Testis (tissue), 2 donors: ENCODE measurements at regions not wholly inside any gene's neighbourhood (a gene's known extent, or its start where the extent isn't known, plus 50 kb on each side); places are given as distances from the start of the nearest gene placed in this dataset.
"Not testable (repeated sequence)": the region's sequence is repeated elsewhere in the genome, so short reads cannot be mapped to it uniquely, and the experiment has no call there.

Source experiments
- DNase-seq: peaks from one replicate; pipeline ENCODE4 v3.0.0-alpha.2; 2019
- H3K27ac ChIP-seq, 2 donors: fragments of 200-600 bp; sonication (generic); one replicate each; pipeline ENCODE4 v1.5.1; 2019
- H3K27me3 ChIP-seq: fragments of 200-600 bp; sonication (generic); one replicate; pipeline ENCODE4 v1.5.1; 2019
- H3K36me3 ChIP-seq: fragments of 200-600 bp; sonication (generic); one replicate; pipeline ENCODE4 v1.5.1; 2017; ENCODE audit warnings: low read depth; ENCODE audit errors: missing control alignments
- H3K4me1 ChIP-seq: fragments of 200-600 bp; sonication (generic); one replicate; pipeline ENCODE4 v1.5.1; 2019
- H3K4me3 ChIP-seq, 2 donors: fragments of 200-600 bp; sonication (generic); one replicate each; pipeline ENCODE4 v1.5.1; 2017 to 2019
- H3K9me3 ChIP-seq: fragments of 200-600 bp; sonication (generic); one replicate; pipeline ENCODE4 v1.5.1; 2017
- POLR2A ChIP-seq: fragments of 450-650 bp; IDR thresholded peaks from one replicate; pipeline ENCODE4 v1.6.1; 2017; ENCODE audit warnings: antibody characterized with exemption, mild to moderate bottlenecking, moderate library complexity
- WGBS, 2 donors: methylation state at CpG; one replicate each; pipeline ENCODE4 v1.1.5; 2018; 5-methylcytosine and 5-hydroxymethylcytosine counted together
- intact Hi-C: fragments of 100-400 bp; cut with DNase I; formaldehyde crosslinking; loops from one replicate; pipeline ENCODE4 v1.15.1; 2023; ENCODE audit warnings: low total_unique reads
- TF ChIP-seq, protein P1 (sequence below), 3 experiments: fragments of 450-650 bp in 2 of 3; fragments of 200-600 bp in 1 of 3; sonication (generic) in 1 of 3; IDR thresholded peaks; one replicate each; pipeline ENCODE4 v1.5.1; 2016 to 2019; ENCODE audit warnings: antibody characterized with exemption in 3 of 3, mild to moderate bottlenecking in 2 of 3, moderate library complexity in 1 of 3

DNA sequence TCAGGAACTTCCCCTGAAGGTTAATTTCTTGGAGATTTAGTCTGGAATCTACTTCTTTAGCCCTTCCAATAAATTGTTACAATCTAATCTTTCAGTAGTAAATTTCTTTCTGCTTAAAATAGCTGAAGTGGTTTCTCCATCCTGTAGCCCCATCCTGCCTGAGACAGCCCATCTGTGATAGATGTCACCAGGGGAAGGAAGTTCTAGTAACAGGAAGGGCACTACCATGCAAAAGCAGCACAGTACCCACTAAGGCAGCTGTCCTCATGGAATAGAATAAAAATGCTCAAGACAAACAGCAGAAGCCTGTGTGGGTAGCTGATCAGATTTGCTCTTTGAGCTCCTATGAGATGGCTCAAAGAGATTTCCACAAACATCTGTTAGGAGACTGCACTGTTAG is 1036.5 kb downstream of the SLITRK5 start:
- Histone ChIP-seq H3K9me3 (no peaks in the 10 kb centered on the region), H3K4me3 (no peak overlapping the region), H3K36me3 (no peaks in the 10 kb centered on the region), H3K27me3 (no peaks in the 10 kb centered on the region), H3K4me1 (no peaks in the 10 kb centered on the region), H3K27ac (no peak overlapping the region)
- intact Hi-C loops = no loop called here
- no peak for TF ChIP-seq POLR2A
- TF ChIP-seq, protein P1, sequence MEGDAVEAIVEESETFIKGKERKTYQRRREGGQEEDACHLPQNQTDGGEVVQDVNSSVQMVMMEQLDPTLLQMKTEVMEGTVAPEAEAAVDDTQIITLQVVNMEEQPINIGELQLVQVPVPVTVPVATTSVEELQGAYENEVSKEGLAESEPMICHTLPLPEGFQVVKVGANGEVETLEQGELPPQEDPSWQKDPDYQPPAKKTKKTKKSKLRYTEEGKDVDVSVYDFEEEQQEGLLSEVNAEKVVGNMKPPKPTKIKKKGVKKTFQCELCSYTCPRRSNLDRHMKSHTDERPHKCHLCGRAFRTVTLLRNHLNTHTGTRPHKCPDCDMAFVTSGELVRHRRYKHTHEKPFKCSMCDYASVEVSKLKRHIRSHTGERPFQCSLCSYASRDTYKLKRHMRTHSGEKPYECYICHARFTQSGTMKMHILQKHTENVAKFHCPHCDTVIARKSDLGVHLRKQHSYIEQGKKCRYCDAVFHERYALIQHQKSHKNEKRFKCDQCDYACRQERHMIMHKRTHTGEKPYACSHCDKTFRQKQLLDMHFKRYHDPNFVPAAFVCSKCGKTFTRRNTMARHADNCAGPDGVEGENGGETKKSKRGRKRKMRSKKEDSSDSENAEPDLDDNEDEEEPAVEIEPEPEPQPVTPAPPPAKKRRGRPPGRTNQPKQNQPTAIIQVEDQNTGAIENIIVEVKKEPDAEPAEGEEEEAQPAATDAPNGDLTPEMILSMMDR (IDR thresholded peaks at IDR 0.05) = no peak
- no peak for DNase-seq

DNA sequence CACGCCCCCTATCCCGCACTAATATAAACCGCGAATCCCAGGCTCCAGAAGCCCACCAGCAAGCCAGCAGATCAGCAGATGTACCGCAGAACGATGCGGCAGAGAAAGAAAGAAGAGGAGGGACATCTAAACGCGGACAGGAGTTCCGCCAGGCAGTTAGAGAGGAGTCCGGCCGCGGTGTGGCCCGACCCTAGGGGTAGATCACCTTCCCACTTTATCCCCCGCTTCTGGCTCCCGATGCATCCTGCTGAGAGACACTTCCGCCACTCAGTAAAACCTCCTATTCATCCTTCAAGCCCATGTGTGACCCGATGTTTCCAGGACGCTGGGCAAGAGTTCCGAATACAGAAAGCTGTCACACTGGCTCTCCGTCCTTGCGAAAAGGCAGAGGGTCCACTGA is 1046.8 kb downstream of the SLITRK5 start:
- no peaks in the 10 kb centered on the region for H3K9me3 ChIP-seq
- no peak overlapping the region for H3K4me3 ChIP-seq
- 66 to 73% methylated on average over 21 to 22 of the region's 22 CpGs for WGBS, 2 donors
- no peak overlapping the region for H3K27ac ChIP-seq
- intact Hi-C loops = no loop called here
- TF ChIP-seq POLR2A = no peak
- TF ChIP-seq, protein P1 (IDR thresholded peaks at IDR 0.05) = no peak
- H3K4me1 ChIP-seq = no peaks in the 10 kb centered on the region
- no peak for DNase-seq
- H3K27me3 ChIP-seq = no peaks in the 10 kb centered on the region
- H3K36me3 ChIP-seq = no peaks in the 10 kb centered on the region

DNA sequence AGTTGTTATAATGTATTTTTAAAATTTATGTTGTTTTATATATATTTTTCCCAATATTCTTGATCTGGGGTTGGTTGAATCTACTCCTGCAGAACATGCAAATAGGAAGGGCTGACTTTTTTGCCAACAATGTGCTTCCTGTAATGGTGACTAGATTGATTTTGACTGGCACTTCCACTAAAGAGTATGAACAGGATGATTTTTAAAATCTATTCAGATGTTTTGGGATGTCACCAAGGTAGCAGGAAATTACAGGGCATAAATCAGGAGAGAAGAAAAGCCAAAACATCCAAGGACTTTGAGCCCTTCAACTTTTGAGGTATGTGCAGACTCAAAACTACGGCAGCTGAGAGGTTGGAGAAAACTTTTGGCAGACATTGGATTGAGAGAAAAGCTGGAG is 1047.6 kb downstream of the SLITRK5 start:
- no peaks in the 10 kb centered on the region for H3K27me3 ChIP-seq
- no peak overlapping the region for H3K4me3 ChIP-seq
- no peaks in the 10 kb centered on the region for H3K36me3 ChIP-seq
- DNase-seq = no peak
- TF ChIP-seq, protein P1 (IDR thresholded peaks at IDR 0.05) = no peak
- no peak for TF ChIP-seq POLR2A
- WGBS, 2 donors = 83 to 96% methylated on average over 1 of the region's 1 CpG
- no peaks in the 10 kb centered on the region for H3K9me3 ChIP-seq
- H3K4me1 ChIP-seq = no peaks in the 10 kb centered on the region
- H3K27ac ChIP-seq = no peak overlapping the region
- intact Hi-C loops = no loop called here

DNA sequence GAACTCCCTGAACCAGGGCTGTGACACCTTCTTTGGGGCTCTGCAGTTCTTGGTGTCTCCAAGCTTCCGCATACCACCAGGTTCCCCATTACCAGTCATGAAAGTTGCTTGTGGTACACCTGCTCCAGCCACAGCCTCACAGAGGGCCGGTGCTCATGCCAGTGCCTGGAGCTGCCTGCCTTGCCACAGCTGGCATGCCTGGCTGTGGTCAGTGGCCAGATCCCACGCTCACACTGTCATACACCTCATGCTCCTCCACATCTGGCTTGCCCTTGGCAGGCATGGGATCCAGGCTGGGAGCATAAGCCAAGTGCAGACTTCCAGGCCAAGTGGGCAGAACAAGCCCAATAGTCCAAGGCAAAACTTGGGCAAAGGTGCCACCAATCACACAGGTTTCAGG is 1054.9 kb downstream of the SLITRK5 start:
- intact Hi-C loops = no loop called here

DNA sequence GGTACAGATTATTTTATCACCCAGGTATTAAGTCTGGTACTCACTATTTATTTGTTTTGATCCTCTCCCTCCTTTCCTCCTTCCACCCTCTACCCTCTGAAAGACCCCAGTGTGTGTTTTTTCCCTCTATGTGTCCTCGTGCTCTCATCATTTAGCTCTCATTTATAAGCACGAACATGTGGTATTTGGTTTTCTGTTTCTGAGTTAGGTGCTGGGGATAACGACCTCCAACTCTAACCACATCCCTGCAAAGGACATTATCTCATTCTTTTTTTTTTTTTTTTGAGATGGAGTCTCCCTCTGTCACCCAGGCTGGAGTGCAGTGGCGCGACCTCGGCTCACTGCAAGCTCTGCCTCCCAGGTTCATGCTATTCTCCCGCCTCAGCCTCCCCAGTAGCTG is 1056.1 kb downstream of the SLITRK5 start:
- not testable (repeated sequence) for DNase-seq

More for the DNA sequence above, 1054.9 kb downstream of the SLITRK5 start:
- H3K9me3 ChIP-seq = no peaks in the 10 kb centered on the region
- no peak for DNase-seq
- no peak overlapping the region for H3K4me3 ChIP-seq
- no peaks in the 10 kb centered on the region for H3K36me3 ChIP-seq
- H3K27me3 ChIP-seq = no peaks in the 10 kb centered on the region
- no peak for TF ChIP-seq POLR2A
- TF ChIP-seq, protein P1 (IDR thresholded peaks at IDR 0.05) = no peak
- no peaks in the 10 kb centered on the region for H3K4me1 ChIP-seq
- 88 to 91% methylated on average over 1 to 3 of the region's 3 CpGs for WGBS, 2 donors
- H3K27ac ChIP-seq = no peak overlapping the region

More for the DNA sequence above, 1056.1 kb downstream of the SLITRK5 start:
- H3K36me3 ChIP-seq, H3K27me3 ChIP-seq, H3K9me3 ChIP-seq, H3K4me3 ChIP-seq, H3K4me1 ChIP-seq, intact Hi-C loops, H3K27ac ChIP-seq: not testable (repeated sequence)
- WGBS, 2 donors = 86 to 90% methylated on average over 7 of the region's 7 CpGs
